Thoracic aorta (tissue), 2 donors: ENCODE measurements at regions not wholly inside any gene's neighbourhood (a gene's known extent, or its start where the extent isn't known, plus 50 kb on each side); places are given as distances from the start of the nearest gene placed in this dataset.
"Not testable (repeated sequence)": the region's sequence is repeated elsewhere in the genome, so short reads cannot be mapped to it uniquely, and the experiment has no call there.

ENCODE experiments used
- ATAC-seq: fragments of 150-250 bp; one replicate; pipeline ENCODE4 v1.8.0; 2017; ENCODE audit warnings: low read depth; ENCODE audit not compliant: insufficient number of reproducible peaks, low FRiP score
- DNase-seq: peaks from one replicate; pipeline ENCODE4 v3.0.0-alpha.2; 2020; ENCODE audit warnings: low spot score
- H3K27ac ChIP-seq, 2 donors: fragments of 200-600 bp; sonication (generic); 1 replicate in 1 of 2; 2 replicates in 1 of 2; pipeline ENCODE4 v1.5.1; 2016; ENCODE audit warnings: mild to moderate bottlenecking in 2 of 2, moderate library complexity in 2 of 2
- H3K27me3 ChIP-seq: fragments of 200-600 bp; sonication (generic); replicated peaks from 2 replicates; pipeline ENCODE4 v1.6.0; 2016; ENCODE audit warnings: mild to moderate bottlenecking; ENCODE audit not compliant: insufficient read depth
- H3K36me3 ChIP-seq: fragments of 200-600 bp; sonication (generic); one replicate; pipeline ENCODE4 v1.5.1; 2016
- H3K4me1 ChIP-seq, 2 donors: fragments of 200-600 bp; sonication (generic); 1 replicate in 1 of 2; 2 replicates in 1 of 2; pipeline versions ENCODE4 v1.5.1 to v1.6.0; 2016; ENCODE audit warnings: low read depth in 2 of 2, mild to moderate bottlenecking in 1 of 2; ENCODE audit not compliant: control insufficient read depth in 1 of 2
- H3K4me3 ChIP-seq: fragments of 200-600 bp; sonication (generic); 2 replicates; pipeline ENCODE4 v1.5.1; 2016; ENCODE audit warnings: mild to moderate bottlenecking
- H3K9me3 ChIP-seq: fragments of 200-600 bp; sonication (generic); 2 replicates; pipeline ENCODE4 v1.5.1; 2016
- CTCF ChIP-seq: fragments of 200-600 bp; sonication (generic); IDR thresholded peaks from one replicate; pipeline ENCODE4 v1.5.1; 2019; ENCODE audit warnings: antibody characterized with exemption

GRCh38 chr3:3351226-3351625 is 171.7 kb upstream of the CRBN start:
- Histone ChIP-seq H3K27ac (peak overlapping the region in 1 of 2 donors; percentile 19), H3K27me3 (no peaks in the 10 kb centered on the region), H3K36me3 (no peaks in the 10 kb centered on the region), H3K4me3 (no peak overlapping the region), H3K4me1 (peaks cover 0 to 47% of the 10 kb centered on the region in 2 donors), H3K9me3 (no peaks in the 10 kb centered on the region)
- no peak for ATAC-seq
- DNase-seq, result no peak
- no peak for TF ChIP-seq CTCF

GRCh38 chr3:3347056-3347455 is 167.6 kb upstream of the CRBN start:
- not testable (repeated sequence) for H3K4me3 ChIP-seq, H3K27me3 ChIP-seq, H3K27ac ChIP-seq, H3K9me3 ChIP-seq, DNase-seq, H3K36me3 ChIP-seq, ATAC-seq
- H3K4me1 ChIP-seq, result peaks cover 0 to 10% of the 10 kb centered on the region in 2 donors

GRCh38 chr3:3346556-3346955 is 167.1 kb upstream of the CRBN start:
- no peak for TF ChIP-seq CTCF
- H3K4me3 ChIP-seq, result no peak overlapping the region
- H3K27ac ChIP-seq, result no peak overlapping the region
- no peaks in the 10 kb centered on the region for H3K27me3 ChIP-seq
- H3K4me1 ChIP-seq, result peaks cover 0 to 8% of the 10 kb centered on the region in 2 donors
- DNase-seq (no peak), ATAC-seq (no peak)
- no peaks in the 10 kb centered on the region for H3K9me3 ChIP-seq
- no peaks in the 10 kb centered on the region for H3K36me3 ChIP-seq

GRCh38 chr3:3342141-3342540 is 162.7 kb upstream of the CRBN start:
- ATAC-seq, result no peak
- no peak overlapping the region for H3K27ac ChIP-seq
- TF ChIP-seq CTCF, result no peak
- DNase-seq, result no peak
- no peaks in the 10 kb centered on the region for H3K36me3 ChIP-seq
- no peaks in the 10 kb centered on the region for H3K4me1 ChIP-seq
- H3K4me3 ChIP-seq, result no peak overlapping the region
- no peaks in the 10 kb centered on the region for H3K27me3 ChIP-seq
- no peaks in the 10 kb centered on the region for H3K9me3 ChIP-seq

- H3K27me3 ChIP-seq, result no peaks in the 10 kb centered on the region
- DNase-seq, result no peak
- no peaks in the 10 kb centered on the region for H3K36me3 ChIP-seq
- H3K4me3 ChIP-seq, result no peak overlapping the region
- no peak overlapping the region for H3K27ac ChIP-seq
- H3K9me3 ChIP-seq, result no peaks in the 10 kb centered on the region
- ATAC-seq, result no peak
- no peak for TF ChIP-seq CTCF
- H3K4me1 ChIP-seq, result no peaks in the 10 kb centered on the region
These were observed 161.7 kb upstream of the CRBN start for GRCh38 chr3:3340965-3341895.
